ENCODE measurements at regions not wholly inside any gene's neighbourhood (a gene's known extent, or its start where the extent isn't known, plus 50 kb on each side); places are given as distances from the start of the nearest gene placed in this dataset.

- CTCF ChIA-PET: no interaction called here
- POLR2A ChIA-PET: no interaction called here
- no peak for TF ChIP-seq CTCF (IDR thresholded peaks at IDR 0.05; ENCODE audit: control extremely low read depth, extremely low read depth, low read depth, missing control alignments)
- DNase-seq (ENCODE audit: extremely low spot score): no peak
Measured at GRCh38 chr2:80830891-80831290, 526.3 kb upstream of the LRRTM1 start.

- ChIA-PET CTCF (no interaction called here), POLR2A (no interaction called here)
- no peak for TF ChIP-seq CTCF (IDR thresholded peaks at IDR 0.05; ENCODE audit: control extremely low read depth, extremely low read depth, low read depth, missing control alignments)
- DNase-seq (ENCODE audit: extremely low spot score): no peak
Measured at GRCh38 chr2:80822999-80823398, 518.4 kb upstream of the LRRTM1 start.

GRCh38 chr2:80815259-80815658, 510.7 kb upstream of the LRRTM1 start:
- ChIA-PET CTCF (interaction anchor here (0.9 kb wide), 1 partner anchor 14 kb away, joined by 3 read pairs; no protein-coding TSS in a partner anchor), POLR2A (no interaction called here)
- TF ChIP-seq CTCF (IDR thresholded peaks at IDR 0.05; ENCODE audit: control extremely low read depth, extremely low read depth, low read depth, missing control alignments): no peak
- DNase-seq (ENCODE audit: extremely low spot score): no peak

- no peak for DNase-seq (ENCODE audit: extremely low spot score)
- CTCF ChIA-PET: no interaction called here
- POLR2A ChIA-PET: no interaction called here
Measured at GRCh38 chr2:80786584-80786983, 482.0 kb upstream of the LRRTM1 start.

GRCh38 chr2:80778704-80779103, 474.2 kb upstream of the LRRTM1 start:
- TF ChIP-seq CTCF (IDR thresholded peaks at IDR 0.05; ENCODE audit: control extremely low read depth, extremely low read depth, low read depth, missing control alignments): no peak
- ChIA-PET POLR2A (no interaction called here), CTCF (interaction anchor here (1.9 kb wide), 1 partner anchor 16 kb away, joined by 5 read pairs; no protein-coding TSS in a partner anchor)
- DNase-seq (ENCODE audit: extremely low spot score): no peak

More at GRCh38 chr2:80786584-80786983, 482.0 kb upstream of the LRRTM1 start:
- no peak for TF ChIP-seq CTCF (IDR thresholded peaks at IDR 0.05; ENCODE audit: control extremely low read depth, extremely low read depth, low read depth, missing control alignments)

- no peak for TF ChIP-seq CTCF (IDR thresholded peaks at IDR 0.05; ENCODE audit: control extremely low read depth, extremely low read depth, low read depth, missing control alignments)
- no peak for DNase-seq (ENCODE audit: extremely low spot score)
- CTCF ChIA-PET: no interaction called here
- POLR2A ChIA-PET: no interaction called here
Measured at GRCh38 chr2:80748592-80748991, 444.0 kb upstream of the LRRTM1 start.

GRCh38 chr2:80737047-80737446, 432.5 kb upstream of the LRRTM1 start:
- TF ChIP-seq CTCF (IDR thresholded peaks at IDR 0.05; ENCODE audit: control extremely low read depth, extremely low read depth, low read depth, missing control alignments): no peak
- ChIA-PET CTCF (no interaction called here), POLR2A (no interaction called here)
- no peak for DNase-seq (ENCODE audit: extremely low spot score)
